SK-N-MC (cell line): ENCODE measurements at regions not wholly inside any gene's neighbourhood (a gene's known extent, or its start where the extent isn't known, plus 50 kb on each side); places are given as distances from the start of the nearest gene placed in this dataset.

Experiments used
- EZH2 ChIP-seq: fragments of 200-600 bp; sonication (generic); IDR thresholded peaks from one replicate; pipeline ENCODE4 v1.6.1; 2017; ENCODE audit warnings: antibody characterized with exemption
- FOXP2 ChIP-seq: optimal IDR thresholded peaks from 2 replicates; pipeline ENCODE3; 2011; ENCODE audit warnings: mild to moderate bottlenecking, moderate library complexity; ENCODE audit not compliant: insufficient read depth; ENCODE audit errors: extremely low read length, control extremely low read depth
- POLR2AphosphoS5 ChIP-seq: IDR thresholded peaks from 2 replicates; pipeline ENCODE4 v1.6.1; 2012; ENCODE audit warnings: mild to moderate bottlenecking, low read depth, low read length, borderline replicate concordance

DNA sequence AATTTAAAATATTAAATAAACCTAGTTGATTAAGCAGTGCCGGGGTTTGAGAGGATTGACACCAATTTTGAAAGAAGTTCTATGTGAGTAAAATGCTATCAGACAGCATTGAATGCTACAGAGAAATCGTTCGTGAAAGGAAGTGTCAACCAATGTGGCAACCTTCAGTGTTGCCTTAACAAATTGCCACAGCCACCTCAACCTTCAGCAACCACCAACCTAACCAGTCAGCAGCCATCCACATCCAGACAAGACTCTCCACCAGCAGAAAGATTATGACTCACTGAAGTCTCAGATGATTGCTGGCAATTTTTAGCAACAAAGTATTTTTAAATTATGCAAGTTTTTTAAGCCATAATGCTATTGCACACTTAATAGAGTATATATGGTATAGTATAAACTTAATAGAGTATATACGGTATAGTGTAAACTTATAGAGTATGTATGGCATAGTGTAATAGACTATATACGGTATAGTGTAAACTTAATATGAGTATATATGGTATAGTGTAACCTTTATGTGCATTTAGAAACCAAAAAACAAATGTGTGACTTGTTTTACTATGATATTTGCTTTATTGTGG is 65.3 kb upstream of the ID4 start:
- no peak for TF ChIP-seq POLR2AphosphoS5
- TF ChIP-seq EZH2, result no peak
- no peak for TF ChIP-seq FOXP2
